ENCODE measurements at regions not wholly inside any gene's neighbourhood (a gene's known extent, or its start where the extent isn't known, plus 50 kb on each side); places are given as distances from the start of the nearest gene placed in this dataset.

DNA sequence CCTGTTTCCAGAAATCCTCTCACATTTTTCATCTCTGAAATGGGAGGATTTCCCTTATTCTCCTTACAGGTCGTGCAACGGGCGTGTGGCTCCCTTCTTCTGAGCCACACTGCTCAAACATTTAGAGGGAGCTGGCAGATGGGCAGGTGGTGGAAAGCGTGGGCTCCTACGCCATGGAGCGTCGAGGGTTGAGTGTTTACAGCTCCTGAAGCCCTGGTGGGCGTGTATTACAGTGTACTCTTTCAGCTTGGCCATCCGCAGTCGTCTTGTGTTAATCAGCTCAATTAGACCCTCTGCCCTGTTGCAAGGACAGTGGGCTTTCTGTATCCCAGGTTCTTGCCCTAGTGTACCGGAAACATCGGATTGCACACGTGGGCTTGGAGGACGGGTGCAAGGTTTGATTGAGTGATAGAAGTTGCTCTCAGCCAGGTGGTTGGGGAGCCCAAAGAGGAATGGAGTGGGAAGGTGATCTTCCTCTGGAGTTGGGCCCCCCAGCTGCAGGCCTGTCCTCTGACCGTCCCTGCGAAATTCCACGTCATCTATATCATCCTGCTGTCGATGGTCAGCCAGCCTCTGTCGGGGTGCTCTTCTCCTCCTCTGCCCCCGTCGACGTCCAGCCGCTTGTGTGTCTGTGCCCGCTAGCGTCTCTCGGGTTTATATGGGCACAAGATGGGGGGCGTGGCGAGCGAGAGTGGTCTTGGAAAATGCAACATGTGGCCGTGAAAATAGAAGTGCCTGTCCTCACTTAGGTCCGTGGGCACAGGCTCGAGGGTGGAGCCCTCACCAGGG is 120.3 kb upstream of the DSEL start:
- no peak for DNase-seq

DNA sequence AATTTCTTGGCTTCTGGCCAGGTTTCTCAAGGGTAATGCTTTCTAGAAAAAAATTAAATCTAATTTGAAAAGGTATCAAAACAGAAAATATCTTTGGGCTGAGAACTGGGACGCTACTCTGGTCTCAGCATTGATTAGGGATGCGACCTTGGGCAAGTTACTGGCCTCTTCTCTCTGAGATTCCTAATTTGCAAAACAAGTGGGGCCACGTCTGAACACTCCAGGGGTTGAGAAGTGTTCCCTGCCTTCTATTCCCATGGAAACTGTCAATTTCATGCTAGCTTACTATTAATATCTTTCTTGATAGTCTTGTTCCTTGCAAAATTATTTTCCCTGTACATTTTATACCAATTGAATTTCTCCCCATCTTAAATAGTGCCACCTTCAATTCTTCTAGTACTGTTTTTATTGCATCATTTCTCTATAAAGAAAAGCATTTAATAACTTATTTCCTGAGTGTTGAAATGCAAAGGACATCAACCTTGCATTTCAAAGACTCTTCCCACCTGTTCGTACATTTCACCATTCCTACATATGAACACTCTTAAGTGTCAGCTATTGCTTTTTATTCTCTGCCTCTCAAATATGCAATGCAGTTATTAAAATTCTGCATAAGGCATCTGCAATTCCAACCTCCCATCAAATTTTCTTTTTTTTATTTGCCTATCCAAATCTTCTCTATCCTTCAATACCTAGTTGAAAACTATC is 118.3 kb upstream of the DSEL start:
- no peak for DNase-seq

DNA sequence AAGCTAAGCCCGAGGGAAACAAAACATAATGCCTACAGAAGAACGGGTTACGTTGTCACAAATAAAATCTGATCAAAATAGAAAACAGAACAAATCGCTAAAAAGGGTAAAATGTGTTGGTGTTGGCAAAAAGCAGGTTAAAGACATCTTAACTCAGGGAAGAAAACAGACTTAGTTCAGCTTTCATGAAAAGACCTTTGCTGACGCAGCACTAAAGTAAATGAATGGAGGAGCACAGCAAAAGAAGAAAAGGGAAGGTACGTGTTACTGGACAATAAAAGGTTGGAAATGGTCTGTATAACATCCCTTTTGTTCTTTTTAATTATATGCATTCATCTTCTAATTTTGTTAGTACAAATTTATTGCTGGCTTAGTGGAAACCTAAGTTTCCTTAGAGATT is 117.4 kb upstream of the DSEL start:
- no peak for DNase-seq

DNA sequence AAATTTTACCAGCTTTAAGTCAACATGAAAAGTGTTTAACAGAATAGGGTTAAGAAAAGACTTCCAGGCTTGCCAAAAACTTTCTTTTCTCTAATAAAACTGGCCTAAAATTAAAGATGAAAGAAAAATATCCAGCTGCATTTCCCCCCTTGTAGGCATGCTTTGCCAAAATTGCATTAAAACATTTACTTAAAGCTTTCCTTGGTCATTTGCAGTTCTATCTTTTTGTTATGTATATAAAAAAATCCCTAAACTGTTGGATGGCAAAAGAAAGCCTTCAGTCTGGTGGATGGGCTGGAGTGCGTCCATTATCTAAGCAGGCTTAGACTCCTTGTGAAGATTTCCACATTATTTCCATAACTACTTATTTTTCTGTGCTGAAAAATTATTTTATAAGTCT is 105.4 kb upstream of the DSEL start:
- no peak for DNase-seq

DNA sequence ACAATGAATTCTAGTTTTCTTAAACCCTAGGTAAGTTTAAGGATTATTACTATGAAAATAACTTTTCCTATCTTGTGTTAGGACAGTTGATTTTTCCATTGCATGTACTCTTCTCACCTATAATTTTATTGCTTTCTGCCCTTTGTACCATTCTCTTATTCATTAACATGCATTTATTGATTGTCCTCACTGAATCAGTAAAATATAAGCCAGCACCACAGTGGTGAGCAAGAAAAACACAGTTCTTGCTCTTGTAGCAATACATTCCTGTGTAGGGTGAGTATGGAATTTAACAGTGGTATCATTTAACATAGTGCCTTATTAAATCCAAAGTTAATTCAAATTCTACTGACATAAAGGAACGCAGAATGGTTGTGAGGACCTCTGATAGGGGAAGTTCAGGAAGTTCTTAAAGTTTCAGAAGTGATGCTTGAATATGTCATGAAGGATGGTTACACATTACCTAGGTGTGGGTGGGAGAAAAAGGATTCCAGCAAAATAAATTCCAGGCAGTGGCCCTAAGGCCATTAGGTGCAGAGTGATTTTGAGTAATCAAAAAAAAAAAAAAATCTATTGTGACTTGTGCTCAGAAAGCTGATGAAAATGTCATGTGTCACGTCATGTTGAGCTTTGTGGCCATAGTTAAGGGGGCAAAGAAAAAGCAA is 104.7 kb upstream of the DSEL start:
- DNase-seq: no peak

DNA sequence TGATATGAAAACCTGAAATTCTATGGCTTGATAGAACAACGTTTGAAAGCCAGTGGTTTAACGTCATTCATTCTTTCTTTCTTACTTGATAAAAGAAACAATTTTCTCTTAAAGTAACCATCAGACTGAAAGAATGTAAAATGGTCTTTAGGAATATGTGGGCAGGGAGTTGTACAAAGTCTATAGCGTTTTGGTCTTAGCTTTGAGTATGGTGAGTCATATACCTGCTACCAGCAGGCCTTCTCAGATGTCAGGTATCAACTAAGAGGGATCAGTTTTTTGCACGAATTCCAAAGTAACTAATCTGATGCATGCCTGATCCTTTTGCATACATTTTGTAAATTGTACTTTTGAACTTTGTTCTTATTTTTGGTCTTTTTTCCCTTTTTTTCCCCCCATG is 101.5 kb upstream of the DSEL start:
- DNase-seq: no peak

DNA sequence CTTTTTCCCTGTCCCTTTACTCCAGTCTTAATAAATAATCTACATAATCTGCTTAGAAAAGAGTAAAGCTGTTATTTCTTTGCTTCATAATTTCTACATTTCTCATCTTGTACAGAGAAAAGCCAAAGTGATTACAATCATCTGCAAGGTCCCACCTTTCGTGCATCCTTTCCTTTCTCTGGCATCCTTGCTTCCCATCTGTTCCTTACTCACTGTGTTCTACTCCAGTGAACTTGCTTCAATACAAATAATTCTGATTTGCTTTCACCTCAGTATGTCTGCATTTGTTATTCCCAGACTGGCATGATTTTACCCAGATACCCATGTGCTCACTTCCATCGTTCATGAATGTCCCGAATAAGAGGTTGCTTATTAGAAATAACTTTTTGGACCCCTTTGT is 99.4 kb upstream of the DSEL start:
- no peak for DNase-seq

DNA sequence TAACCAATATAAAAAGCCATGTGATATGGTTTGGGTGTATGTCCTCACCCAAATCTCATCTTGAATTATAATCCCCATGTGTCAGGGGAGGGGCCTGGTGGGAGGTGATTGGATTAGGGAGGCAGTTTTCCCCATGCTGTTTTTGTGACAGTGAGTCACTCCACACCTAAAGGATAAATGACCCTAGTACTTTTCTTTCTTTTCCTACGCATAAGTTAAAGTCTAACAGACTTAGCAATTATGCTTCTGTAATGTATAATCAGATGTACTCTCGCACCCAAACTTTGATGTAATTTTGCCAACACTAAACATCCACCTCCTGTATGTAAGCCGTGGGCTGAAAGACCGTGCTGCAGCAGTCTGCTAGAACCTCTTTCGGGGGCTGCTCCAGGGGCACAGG is 97.2 kb upstream of the DSEL start:
- no peak for DNase-seq

DNA sequence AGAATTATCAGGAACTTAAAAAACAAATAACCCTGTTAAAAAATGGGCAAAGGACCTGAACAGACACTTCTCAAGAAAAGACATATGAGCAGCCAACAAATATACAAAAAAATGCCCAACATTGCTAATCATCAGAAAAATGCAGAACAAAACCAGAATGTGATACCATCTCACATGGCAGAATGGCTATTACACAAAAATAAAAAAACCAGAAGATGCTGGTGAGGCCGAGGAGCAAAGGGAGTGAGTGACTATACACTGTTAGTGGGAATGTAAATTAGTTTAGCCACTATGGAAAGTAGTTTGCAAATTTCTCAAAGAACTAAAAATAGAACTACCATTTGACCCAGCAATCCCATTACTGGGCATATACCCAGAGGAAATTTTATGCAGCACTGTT is 95.8 kb upstream of the DSEL start:
- no peak for DNase-seq

DNA sequence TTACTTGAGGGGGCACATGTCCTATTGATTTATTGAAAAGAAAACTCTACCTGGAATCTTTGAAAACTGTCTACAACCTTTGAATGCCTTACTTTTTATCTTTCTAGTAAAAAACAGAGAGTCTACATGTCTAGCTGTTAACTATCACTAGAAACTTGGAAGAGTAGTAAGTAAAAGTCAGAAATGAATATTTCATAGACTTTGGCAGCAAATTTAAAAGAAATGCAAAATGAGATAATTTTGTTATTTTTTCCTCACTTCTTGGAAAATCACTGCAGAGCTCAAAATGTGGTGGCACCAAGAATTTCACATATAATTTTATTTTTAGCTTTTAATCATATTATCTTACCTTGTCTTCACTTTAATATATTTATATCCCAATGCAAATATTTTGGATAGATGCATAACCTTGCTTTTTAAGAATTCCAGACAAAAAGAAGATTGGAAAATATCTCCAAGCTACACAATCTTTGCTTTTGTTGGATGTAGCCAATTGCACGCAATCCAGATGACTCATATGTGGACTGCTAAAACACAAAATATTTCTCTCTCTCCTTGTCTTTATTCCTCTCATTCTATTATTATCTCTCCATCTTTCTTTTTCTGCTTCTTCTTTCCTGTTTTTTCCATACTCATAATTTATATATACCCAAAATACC is 92.2 kb upstream of the DSEL start:
- DNase-seq: no peak

DNA sequence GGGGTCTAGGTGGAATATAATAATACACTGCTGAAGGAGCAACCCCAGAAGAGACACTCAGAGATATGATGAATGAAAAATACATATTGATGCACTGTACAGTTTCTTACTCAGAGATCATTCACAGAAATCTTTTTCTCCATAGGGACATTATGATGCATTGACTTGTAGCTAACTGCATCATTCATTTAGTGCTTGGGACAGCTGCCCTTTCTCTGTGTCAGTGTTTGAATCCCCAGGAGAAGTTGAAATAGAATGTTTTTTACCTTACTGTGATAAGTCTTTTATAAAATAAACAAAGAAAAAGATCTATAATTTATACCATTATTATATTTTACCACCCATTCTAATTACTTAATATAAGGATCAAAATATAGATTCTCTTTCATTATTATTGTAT is 91.7 kb upstream of the DSEL start:
- DNase-seq: no peak

DNA sequence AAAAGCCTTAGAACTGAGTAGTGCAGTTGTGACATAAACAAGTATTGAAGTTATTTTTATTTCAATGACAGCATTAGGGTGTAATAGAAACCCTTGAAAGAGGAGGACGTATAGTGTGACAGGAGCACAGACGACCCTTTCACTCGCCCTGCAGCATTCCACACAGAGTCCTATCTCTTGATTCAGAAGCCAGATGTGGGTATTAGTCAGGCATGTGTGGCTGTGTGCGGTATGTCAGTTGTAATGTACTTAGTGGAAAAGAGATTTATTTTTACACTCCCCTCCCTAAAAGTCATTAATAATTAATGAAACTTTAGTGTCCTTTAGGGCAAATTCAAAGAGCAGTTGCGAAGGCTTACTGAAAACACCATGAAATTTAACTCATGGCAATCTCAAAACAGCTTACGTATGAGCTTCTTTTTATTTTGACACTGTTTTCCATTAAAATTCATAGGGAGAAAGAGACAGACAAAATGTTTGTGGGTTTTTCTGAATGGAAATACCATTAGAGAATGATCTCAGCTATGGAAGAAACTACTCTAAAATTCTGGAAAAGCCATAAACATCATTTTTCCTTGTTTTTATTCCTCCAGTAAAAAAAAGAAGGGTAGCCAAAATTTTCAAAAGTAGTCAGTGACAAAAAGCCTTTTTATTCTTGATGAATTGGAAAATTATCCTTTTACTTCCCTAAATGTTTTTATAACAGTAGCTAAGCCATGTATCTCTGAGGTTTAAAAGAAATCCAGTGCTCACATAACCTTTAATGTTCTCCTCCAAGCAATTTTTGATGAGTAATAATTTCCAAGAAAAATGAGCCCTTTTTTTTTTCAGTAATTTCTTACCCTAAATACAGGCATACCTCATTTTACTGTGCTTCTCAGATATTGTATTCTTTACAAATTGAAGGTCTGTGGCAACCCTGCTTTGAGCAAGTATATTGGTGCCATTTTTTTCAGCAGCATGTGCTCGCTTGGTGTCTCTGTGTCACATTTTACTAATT is 84.0 kb upstream of the DSEL start:
- DNase-seq: no peak

DNA sequence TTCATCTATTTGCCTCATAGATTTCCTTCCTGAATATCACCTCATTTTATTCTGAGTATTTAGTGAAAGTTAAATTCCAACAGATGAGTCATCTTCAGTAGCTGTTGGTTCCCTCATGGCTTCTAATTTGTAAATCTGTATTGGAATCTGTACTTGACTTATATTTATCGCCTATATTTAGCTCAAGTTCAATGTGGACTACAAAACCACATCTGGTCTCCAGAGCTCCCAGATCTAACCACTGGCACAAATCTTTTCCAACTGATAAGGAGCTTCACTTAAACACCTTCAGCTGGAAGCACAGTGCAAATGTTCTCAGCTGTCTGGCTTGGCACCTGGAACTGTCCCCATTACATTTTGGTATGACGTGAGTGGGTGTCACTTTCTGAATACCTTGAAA is 82.8 kb upstream of the DSEL start:
- DNase-seq: no peak

DNA sequence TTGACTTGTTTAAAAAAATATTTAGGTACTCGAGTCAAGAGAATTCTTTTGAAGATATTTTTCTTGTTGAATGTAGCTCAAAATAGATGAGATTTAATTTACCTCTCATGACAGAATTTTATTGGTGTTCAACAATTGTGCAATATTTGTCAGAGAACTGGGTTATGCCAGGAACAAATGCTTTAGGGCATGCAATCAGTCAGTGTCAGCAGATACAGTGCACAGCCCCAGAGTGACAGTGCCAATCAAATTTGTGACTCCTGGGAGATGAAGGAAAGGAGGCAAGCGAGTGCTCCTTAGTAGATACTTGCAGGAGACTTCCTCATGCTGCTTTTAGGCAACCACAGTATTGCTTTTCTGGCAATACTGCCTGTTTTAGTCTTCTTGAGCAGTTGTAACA is 81.2 kb upstream of the DSEL start:
- DNase-seq: no peak

DNA sequence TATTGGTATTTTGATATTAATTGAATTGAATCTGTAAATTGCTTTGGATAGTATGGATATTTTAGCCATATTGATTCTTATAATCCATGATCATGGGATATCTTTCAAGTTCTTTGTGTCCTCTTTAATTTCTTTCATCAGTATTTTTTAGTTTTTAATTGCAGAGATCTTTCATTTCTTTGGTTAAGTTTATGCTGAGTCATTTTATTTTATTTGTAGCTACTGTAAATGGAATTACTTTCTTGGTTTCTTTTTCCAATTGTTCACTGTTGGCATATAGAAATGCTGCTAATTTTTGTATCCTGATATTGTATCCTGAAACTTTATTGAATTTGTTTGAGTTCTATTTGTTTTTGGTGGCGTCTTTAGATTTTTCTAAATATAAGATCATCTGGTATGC is 79.5 kb upstream of the DSEL start:
- DNase-seq: no peak

DNA sequence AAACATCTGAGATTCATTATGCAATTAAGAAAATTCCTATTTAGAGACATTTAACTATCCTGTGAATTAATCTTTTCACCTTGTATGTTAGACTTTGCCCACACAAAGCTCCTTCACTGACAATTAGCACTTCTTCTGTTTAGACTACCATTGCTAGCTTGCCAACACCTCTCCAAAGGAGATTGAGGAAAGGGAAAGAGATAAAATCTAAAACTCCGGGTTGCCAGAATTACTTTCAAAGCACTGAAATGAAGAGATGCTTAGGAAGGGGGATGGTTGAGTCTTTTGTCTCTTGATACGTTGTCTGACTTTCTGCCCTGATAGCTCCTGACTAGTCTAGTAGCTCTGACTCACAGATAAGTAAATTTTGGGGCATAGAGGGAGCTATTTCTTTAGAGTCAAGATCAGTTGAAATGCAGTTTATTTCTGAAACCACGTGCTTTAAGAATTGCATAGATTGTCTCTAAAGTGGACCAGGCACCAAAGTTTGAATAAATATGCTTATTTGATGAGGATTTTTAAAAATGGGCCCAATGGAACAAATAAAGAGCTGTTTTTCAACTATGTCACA is 74.1 kb upstream of the DSEL start:
- DNase-seq: no peak

DNA sequence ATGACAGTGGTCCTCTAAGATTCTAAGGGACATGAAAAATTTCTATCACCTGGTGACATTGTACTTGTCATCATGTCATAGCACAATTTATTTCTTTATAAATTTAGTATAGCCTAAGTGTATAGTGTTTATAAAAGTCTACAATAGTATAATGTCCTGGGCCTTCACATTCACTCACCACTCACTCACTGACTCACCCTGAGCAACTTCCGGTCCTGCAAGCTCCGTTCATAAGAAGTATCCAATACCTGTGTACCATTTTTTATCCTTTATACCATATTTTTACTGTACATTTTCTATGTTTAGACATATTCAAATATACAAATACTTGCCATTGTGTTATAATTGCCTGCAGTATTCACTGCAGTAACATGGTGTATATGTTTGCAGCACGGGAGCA is 72.8 kb upstream of the DSEL start:
- no peak for DNase-seq

DNA sequence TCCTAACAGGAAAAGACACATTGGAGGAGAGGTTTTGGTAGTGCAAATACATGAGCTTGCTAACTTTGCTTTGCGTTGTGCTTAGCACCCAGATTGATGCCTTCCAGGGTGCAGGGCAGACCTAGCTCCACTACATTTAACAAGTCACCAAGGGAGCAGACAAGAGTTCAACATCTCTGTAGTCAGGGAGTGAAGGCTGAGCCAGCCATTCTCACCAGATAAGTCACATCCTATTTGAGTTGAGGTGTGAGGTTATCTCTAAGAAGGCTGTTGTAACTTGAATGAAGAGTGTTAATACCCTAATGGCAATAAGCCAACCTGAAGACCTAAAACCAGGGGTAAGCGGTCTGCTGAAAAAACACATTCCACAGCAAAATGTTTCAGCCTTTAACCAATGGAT is 69.6 kb upstream of the DSEL start:
- DNase-seq: no peak

DNA sequence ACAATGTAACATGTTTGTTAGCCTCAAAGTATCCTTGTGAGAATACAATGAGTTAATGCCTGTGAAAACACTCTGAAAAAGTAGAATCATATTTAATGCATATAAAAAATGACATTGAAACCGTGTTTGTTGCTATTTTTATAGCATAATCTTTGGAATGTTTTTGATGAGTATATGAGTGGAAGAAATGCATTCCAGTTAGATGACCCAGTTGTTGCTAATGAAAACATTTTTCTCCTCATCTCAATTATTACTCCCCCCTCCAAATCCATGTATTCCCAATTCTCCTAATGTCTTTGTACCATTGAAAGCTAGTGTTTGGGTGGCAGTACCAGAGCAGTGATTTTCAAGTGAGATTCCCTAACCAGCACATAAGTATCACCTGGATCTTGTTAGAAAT is 67.1 kb upstream of the DSEL start:
- no peak for DNase-seq

DNA sequence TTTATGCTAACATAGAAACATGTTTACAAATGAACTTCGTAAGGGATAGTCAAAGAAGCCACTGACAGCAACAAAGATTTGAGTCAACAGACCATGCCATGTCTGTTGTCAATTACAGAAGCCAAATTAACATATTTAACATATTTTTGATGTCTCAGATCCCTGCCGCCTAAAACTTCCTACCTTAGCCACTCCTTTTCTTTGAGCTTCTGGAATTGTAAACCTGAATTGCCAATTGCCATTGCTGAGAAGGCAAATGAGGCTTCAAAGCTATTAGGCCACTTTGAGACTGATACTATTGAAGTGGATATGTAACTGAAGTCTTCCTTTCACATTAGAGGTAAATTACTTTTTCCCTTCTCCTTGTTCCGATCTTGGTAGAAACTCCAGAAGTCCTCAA is 66.0 kb upstream of the DSEL start:
- no peak for DNase-seq

DNA sequence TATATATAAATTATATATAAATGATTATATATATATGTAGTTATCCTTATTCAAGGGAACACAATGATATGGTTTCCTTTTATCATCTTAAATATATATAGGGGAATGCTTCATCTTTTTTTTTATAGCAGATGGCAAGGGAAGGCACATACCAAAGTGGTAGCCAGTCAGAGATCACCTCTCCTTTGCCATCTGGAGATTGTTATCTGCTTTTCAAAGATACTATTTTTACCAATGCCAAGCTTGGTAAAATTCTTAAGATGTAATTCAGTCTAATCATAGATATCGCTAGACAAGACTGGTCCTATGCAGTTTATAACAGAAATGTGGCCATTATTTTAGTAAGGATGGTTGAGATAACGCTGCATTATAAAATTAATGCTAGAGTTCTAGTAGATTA is 64.7 kb upstream of the DSEL start:
- no peak for DNase-seq

DNA sequence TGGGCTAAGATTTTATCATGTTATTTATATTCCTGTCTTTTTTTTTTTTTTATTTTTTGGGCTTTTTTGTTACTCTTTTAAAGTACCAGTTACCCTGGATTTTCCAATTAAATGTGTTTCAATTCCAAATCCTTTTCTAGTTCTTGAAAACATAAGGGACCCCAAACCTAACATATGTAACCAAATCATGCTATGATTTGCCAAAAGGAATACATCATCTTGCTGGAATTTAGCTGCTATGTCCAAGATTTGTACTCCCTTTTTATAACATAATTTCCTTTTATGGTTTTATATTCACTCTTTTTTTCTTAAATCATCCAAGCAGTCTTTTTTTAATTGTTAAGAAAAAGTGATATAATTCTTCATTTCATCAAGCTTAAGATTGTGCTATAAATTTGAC is 60.9 kb upstream of the DSEL start:
- DNase-seq: no peak

All from suppressor macrophage treated with lipopolysaccharide for 4 hours (primary cell).